Posterior vena cava (tissue), 2 donors: ENCODE measurements at regions not wholly inside any gene's neighbourhood (a gene's known extent, or its start where the extent isn't known, plus 50 kb on each side); places are given as distances from the start of the nearest gene placed in this dataset.

Experiments
- DNase-seq: peaks from one replicate; pipeline ENCODE4 v3.0.0-alpha.2; 2020; ENCODE audit warnings: low spot score
- intact Hi-C, 2 donors: fragments of 100-400 bp; cut with DNase I; formaldehyde crosslinking; loops; one replicate each; pipeline versions ENCODE4 v1.14.1 to v1.14.2; 2022 to 2023
- donor health status: DM: yes; HTN: yes; CAD: no.
- donor health status: DM: yes; HTN: yes; CAD: no.

DNA sequence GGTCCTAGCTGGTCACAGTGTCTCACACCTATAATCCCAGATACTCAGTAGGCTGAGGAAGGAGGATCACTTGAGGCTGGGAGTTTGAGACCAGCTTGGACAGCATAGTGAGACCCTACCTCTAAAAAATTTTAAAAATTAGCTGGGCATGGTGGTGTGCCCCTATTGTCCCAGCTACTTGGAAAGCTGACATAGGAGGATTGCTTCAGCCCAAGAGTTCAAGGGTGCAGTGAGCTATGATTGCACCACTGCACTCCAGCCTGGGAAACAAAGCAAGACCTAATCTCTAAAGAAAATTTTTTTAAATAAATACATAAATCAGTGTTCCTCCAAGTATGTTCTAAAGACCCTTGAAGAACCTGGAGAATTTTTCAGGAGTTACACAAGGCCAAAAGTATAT, 50.6 kb upstream of the GNAO1 start:
- intact Hi-C loops = no loop called here
- DNase-seq = no peak

DNA sequence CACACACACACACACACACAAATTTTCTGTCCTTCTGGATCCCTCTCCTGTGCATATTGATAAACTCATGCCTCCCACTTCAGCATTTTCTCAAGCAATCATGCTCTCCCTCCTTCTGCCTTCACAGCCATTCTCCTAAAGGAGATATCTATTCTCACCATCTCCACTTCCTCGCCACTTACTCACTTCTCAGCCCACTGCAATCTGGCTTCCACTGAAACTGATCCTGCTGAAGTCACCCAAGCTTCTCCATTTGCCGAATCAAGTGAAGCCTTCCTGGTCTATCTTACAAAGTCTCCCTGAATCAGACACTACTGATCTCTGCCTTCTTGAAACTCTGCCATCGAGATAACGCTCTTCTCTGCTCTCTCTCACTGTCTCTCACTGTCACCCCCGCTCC, 54.0 kb upstream of the GNAO1 start:
- no peak for DNase-seq
- intact Hi-C loops = no loop called here

DNA sequence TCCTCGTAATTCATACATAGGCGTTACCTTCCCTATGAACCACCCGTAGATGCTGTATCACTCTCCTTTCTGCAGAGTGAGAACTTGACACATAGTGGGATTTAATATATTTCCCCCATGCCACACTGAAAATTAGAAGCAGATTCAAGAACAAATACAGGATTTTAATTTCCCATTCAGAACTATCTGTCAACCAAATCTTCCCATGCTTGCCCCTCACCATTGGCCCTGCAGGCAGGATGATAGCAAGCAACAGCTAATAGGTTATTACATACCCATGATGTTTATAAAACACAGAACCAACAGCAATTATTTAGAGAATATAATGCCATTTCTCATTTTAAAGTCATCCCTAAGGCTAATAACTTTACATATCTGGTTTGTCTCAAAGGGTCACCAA, 55.0 kb upstream of the GNAO1 start:
- no peak for DNase-seq
- intact Hi-C loops = no loop called here

DNA sequence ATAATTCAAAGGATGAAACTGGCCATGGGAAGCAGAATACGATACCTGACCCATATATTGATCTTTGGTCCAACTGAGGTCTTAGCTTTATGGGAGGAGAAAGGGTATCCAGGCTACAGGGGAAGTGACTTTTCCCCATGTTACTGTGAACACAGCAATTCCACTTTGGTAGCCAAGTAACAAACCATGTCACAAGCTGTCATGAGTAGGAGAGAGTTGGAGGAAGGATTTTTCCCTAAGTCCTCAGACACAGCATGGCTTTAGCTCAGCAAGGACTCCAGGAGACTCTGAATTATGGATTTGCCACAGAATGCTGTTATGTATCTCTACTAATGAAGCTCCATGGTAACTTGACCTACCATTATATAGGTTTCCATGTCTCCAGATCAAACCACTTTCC, 56.5 kb upstream of the GNAO1 start:
- intact Hi-C loops = no loop called here
- DNase-seq = no peak

DNA sequence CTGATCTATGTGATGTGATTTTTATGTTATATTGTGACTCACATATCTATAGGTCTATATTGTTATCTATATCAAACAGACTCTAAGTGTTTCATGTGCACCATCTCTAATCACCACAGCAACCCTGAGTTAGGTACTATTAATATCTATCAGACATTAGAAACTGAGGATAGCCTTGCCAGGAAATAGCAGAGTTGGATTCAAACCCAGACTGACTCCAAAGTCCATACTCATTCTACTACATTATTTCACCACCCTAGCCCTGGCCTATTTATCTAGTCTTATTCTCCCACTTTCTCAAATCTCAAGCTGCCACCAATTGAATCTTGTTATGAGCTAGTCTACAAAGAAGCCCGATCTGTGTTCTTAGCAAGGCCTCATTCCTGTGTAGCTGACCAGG, 65.4 kb upstream of the GNAO1 start:
- intact Hi-C loops = no loop called here
- DNase-seq = no peak

DNA sequence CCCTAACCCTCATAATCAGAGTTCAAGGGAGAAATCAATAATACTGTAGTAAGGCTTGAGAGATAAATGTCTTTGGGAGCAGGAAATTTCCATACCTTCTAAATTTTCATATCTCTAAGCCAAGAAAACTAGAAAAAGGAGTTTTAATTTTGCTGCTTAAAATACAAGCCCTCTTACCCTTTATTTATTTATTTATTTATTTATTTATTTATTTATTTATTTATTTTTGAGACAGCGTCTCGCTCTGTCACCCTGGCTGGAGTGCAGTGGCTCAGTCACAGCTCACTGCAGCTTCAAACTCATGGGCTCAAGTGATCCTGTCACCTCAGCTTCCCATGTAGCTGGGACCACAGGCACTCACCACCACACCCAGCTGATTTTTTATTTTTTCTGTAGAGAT, 69.0 kb upstream of the GNAO1 start:
- no peak for DNase-seq
- intact Hi-C loops = no loop called here

DNA sequence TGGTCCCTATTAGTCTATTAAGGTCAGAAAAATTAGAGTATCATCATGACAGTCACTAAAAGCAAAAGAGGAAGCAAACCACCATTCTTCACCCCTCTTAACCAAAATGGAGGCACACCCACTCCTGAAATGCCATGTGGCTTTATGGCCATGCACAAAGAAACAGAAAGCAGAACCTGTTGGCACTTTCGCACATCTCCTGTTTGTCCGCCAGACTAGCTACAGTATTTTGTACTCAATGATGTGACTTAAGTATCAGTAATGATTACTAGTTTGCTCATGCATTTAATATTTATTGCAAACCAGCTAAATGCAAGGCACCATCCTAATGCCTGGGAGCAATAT, 70.2 kb upstream of the GNAO1 start:
- DNase-seq = no peak
- intact Hi-C loops = no loop called here

DNA sequence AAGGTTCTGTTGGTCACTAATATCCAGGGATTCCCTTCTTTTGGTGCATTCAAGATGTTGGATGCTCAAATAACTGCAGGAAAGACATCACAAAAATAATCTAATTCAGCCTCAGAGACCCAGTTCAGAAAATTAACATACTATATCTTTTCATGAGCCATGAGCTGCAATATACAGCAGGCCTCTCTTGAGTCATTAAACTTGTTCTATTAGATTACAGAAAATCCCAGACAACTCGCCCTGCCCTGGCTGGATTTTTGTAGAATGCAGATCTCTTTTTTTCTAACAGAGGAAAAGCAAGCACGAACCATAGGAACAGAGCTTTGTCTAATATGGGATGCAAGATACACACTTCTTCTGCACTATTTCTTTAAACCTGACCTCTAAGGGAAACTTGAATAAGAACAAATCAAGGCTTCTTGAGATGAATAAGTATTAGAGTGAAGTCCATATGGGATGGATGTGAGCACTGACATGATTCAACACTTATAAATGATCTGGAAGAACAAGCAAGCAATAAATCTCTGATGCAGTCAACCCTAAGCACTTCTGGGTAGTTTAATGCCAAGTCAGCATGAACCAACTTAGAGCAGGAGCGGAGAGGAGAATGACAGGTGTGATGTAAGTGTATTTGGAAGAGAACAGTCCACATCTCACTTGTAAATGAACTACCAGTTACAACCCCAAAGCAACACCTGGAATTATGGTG, 70.7 kb upstream of the GNAO1 start:
- intact Hi-C loops = no loop called here
- DNase-seq = no peak

DNA sequence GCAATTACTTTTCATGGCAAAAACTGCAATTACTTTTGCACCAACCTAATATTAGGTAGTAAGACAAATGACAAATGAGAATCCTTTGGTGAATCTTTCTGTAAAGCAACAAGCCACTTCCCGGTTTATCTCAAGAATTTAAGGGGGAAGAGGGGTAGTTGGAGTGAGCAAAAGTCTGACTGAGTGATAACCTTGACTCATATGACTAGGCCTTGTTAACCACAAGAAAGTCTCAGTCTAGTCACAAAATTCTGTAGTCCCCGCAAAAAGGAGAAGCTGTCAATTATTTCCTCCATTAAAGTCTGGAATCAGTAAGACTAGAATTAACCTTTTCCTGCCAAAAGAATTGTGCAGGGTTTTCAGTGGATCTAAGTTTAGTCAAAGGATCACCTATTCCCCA, 72.2 kb upstream of the GNAO1 start:
- intact Hi-C loops = loop anchor here in 1 of 2 donors (5.0 kb wide), 1 partner anchor 1582 kb away; no protein-coding TSS in a partner anchor
- no peak for DNase-seq

DNA sequence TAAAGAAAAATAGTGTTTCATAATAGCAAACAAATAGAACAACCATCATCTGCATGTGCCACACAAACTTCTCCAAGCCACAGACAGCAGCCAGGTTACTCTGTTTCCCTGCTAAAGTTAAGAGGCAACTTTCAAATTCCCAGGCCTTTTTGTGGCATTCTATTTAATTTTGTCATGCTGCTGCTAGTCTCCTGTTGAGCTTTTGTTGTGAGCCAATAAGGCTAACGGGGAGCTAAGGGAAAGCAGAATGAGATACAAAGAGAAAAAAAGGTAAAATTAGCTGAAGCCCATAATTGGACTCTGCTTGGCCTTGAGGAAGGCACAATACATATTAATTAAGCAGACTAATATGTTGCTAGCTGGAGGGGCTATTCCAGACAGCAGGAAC, 74.7 kb upstream of the GNAO1 start:
- no peak for DNase-seq
- intact Hi-C loops = loop anchor here in 1 of 2 donors (5.0 kb wide), 1 partner anchor 1579 kb away; no protein-coding TSS in a partner anchor

DNA sequence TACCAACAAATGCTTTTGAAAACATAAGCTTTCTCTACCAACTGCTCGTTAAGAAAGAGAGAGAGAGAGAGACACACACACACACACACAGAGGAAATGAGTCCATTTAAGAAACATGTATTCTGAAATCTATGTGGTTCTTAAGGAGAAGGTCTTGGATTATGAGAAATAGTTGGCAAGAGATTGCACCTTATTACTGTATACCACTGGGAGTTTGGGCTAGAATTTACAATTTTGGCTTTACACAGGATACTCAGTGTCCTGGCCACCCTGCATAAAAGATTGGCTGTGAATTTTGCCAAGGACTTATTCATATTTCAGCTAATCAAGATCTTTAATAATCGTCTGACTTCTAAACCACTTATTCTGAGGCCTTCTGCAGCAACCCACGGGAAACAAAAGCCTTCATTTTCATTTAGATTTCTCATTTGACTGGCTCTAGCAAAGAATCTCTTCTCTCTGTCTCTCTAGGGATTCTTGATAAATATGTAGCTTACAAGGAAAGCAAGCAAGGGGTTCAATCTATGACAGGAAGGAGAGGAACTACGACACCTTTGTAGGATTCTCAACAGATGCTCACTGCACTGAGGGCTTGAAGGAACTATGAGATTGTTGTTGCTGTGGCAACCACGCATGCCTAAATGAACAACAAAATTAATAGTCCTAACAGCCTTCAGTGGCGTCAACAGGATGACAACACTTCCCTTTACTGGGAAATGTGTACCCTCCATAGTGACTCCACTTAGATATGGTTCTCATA, 75.3 kb upstream of the GNAO1 start:
- intact Hi-C loops = loop anchor here in 1 of 2 donors (5.0 kb wide), 1 partner anchor 1579 kb away; no protein-coding TSS in a partner anchor
- no peak for DNase-seq

DNA sequence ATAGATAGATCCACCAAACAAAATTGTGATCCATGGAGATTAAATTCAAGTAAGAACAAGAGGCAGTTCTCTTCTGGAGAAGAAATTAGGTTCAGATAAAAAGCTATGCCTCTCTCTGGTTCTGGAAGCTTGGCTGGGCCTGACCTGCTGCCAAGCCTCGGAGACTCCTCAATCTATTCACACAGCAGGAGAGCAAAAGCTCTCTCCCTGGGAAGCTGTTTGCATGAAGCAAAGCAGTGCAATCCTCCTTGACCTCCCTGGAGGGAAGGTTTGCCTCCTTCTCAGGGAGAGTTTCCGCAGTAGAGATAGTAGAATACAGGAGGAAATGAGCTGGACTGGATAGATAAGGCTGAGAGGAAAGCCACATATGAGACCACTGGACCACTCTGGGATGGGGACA, 78.1 kb upstream of the GNAO1 start:
- no peak for DNase-seq
- intact Hi-C loops = no loop called here

DNA sequence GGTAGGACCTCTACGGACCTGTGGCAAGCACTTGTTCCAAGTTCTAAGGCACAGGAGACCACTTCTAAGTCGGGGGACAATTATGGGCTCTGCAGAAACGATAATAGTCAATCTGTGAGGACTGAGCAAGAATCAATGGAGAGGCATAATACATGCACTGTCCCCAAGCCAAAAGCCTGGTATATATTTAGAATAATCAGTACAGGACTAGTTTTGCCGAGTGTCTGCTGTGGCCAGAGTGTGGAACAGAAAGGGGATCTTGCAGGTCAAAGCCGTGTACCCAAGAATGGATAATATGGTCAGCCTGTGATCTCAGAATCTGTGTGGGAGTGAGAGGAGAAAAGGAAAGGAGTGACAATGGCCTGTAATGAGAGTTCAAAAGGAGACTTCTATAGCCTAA, 80.2 kb upstream of the GNAO1 start:
- intact Hi-C loops = no loop called here
- DNase-seq = no peak

DNA sequence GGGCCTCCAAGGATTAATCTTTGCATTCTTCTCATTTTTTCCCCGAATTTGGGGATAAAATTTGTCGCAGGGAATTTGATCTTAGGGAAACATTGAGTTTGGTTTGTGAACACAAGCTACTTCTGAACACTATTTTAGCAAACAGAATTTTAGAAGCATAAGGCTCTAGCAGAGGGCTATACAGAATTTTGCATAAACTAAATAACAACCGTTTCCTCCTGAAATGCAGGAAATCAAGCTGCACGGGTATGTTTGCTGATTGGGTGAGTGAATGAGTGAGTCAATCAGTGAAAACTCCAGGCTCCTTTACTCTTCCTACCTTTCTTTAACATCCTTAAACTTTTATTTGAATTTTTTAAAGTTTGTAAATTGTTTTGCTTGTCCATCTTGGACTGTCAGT, 81.3 kb upstream of the GNAO1 start:
- no peak for DNase-seq
- intact Hi-C loops = loop anchor here in 1 of 2 donors (10.0 kb wide), 1 partner anchor 85 kb away; the partner anchor contains the start of gene GNAO1

DNA sequence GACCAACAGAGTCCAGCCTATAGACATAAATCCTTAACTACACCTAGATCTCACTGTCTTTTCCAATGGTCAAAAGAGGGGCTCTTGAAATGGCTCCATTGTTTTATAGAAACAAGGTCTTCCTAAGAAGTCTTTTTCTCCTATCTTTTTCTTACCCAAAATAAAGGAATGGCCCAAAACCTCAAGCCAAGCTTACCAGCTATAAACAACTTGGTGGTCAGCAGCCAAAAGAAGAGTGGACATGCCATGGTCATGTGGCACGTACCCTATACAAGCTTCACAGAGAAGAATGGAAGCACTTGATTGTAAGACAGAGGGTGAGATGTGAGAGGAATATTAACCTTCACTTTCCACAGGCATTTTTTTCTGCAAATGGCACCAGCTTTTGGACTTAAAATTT, 82.1 kb upstream of the GNAO1 start:
- intact Hi-C loops = loop anchor here in 1 of 2 donors (10.0 kb wide), 1 partner anchor 86 kb away; the partner anchor contains the start of gene GNAO1
- no peak for DNase-seq

DNA sequence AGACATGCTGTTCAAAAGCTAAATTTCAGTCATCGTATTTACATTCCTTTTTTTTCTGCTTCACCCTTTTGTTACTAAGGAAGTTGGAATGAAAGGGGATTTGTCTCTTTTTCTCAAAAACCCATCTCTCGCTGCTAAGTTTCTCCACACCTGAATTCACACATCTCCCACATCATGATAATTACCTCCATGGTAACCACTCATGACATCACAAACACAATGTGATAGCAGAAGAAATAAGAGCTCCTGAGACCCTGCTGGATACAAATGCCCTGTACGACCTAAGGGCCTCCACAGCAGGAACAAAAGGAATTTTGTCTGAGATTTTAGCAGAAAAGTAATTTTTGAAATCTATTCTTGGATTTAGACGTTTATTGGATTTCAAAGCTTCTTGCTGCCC, 82.6 kb upstream of the GNAO1 start:
- DNase-seq = no peak
- intact Hi-C loops = loop anchor here in 1 of 2 donors (10.0 kb wide), 1 partner anchor 86 kb away; the partner anchor contains the start of gene GNAO1

DNA sequence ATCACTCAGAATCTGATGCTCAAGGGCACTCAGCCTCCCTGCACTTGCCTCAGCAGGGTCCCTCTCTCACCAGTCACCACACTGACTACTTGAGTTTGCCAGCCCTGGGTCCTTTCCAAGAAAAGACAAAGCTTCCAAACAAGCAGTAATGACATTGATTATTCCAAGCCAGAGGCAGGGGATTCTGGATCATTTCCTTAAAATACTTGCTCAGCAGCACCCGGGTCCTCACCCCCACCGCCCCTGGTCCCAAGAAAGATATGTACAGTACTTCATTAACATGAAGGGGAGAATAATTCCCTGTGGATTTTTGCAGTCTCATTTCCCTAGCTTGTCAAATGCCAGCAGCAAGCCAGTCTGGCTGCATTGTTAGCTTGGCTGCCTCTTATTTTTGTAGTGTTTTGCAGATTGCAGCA, 83.2 kb upstream of the GNAO1 start:
- DNase-seq = no peak
- intact Hi-C loops = loop anchor here in 1 of 2 donors (10.0 kb wide), 1 partner anchor 87 kb away; the partner anchor contains the start of gene GNAO1

DNA sequence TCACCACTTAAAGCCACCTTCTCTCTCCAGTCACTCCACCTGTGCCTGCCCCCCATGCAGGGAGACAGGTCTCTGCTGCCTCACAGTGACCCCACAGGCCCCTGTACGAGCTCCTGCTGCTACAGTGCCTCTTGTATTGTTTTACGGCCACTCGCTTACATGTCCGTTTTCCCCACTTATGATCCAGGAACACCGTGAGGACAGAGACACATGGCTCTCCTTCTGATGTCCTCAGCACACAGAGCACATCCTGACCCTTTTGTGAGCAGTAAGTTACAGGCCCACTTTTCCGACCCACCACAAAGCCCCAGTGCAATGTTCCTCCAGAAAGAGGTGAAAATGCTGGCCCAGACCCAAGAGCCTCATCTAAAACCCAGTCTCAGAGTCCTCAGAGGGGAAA, 84.8 kb upstream of the GNAO1 start:
- intact Hi-C loops = loop anchor here in 1 of 2 donors (10.0 kb wide), 1 partner anchor 88 kb away; the partner anchor contains the start of gene GNAO1
- no peak for DNase-seq

DNA sequence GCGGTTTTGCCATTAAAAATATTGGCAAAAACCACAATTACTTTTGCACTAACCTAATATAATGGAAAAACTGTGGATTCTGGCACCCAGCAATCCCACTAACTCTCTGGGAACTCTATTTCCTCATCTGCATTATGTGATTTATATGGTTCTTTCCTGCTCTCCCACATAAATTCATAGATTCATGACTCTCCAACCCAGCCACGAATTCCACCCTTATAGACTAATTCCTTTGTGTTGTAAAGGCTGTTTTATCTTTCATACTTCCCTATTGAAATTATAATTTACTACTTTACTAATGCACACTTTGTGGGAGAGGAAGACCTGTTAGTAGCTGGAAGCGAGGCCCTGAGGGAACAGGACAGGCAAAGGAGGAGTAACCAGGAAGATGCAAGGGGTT, 88.4 kb upstream of the GNAO1 start:
- intact Hi-C loops = loop anchor here in 1 of 2 donors (10.0 kb wide), 1 partner anchor 92 kb away; the partner anchor contains the start of gene GNAO1

DNA sequence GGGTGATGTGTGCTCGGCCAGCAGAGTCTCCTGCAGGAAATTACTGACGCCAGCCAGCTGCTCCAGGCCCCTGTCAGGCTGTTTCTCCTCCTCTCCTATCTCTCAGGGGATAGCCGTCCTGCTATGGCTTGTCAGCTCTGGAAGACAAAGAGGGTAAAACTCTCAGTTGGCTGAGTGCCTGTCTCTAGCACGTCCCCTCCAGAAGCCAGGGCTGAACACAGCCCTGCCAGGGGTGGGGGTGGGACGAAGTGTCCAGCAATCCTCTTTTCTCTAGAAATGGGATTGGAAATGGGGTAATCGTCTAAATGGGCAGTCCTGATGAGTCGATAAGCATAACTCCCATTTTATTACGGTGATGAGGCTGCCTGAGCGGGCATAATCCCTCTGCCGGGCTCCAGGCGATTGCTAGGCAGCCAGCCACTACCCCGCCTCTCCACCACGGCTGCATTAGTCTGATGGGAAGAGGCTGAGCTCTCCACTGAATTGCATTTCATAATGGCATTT, 89.1 kb upstream of the GNAO1 start:
- DNase-seq = peak; percentile 92
- intact Hi-C loops = loop anchor here in 1 of 2 donors (10.0 kb wide), 1 partner anchor 93 kb away; the partner anchor contains the start of gene GNAO1

More for the DNA sequence above, 88.4 kb upstream of the GNAO1 start:
- DNase-seq = no peak
